ENCODE measurements at regions not wholly inside any gene's neighbourhood (a gene's known extent, or its start where the extent isn't known, plus 50 kb on each side); places are given as distances from the start of the nearest gene placed in this dataset.
"Not testable (repeated sequence)": the region's sequence is repeated elsewhere in the genome, so short reads cannot be mapped to it uniquely, and the experiment has no call there.

DNA sequence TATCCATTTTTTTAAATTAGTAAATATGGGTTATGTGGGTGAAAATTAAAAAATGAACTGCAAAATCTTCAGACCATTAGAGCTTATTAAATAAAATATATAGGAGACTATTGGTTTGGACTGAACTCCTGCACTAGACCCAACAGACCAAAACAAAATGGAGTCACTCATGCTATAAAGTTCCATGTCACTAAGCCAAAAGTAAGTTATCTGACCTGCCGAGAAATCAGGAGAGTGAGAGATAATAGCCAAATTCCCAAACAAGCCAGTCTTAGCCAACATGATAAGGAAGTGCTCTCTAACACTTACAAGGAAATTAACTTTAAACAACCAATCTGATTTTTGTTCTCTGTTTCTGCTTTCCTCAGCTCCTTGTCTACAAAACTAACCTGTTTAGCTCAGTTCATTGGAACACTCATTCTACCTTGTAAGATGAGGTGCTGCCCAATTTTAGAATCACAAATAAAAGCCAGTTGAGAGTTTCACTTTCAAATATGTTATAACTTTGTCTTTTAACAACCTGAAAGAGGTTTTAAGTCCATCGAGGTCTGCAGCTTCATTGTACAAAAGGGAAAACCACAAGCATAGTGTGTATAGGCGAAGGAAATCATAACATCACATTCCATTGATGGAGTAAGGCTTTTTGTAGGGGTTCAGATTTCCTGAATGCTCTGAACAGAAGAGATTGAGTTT, 220.5 kb downstream of the TENT5A start:
- no peak for DNase-seq (ENCODE audit: low read depth in 1 of 2, low spot score in 1 of 2)
- H3K27me3 ChIP-seq (ENCODE audit: insufficient read depth, poor library complexity, severe bottlenecking): no peaks in the 10 kb centered on the region
- TF ChIP-seq SPI1 (IDR thresholded peaks at IDR 0.05; ENCODE audit: borderline replicate concordance, low read depth): no peak
- no peak for TF ChIP-seq POLR2AphosphoS5 (IDR thresholded peaks at IDR 0.05; ENCODE audit: low read depth)
- TF ChIP-seq, protein P1, sequence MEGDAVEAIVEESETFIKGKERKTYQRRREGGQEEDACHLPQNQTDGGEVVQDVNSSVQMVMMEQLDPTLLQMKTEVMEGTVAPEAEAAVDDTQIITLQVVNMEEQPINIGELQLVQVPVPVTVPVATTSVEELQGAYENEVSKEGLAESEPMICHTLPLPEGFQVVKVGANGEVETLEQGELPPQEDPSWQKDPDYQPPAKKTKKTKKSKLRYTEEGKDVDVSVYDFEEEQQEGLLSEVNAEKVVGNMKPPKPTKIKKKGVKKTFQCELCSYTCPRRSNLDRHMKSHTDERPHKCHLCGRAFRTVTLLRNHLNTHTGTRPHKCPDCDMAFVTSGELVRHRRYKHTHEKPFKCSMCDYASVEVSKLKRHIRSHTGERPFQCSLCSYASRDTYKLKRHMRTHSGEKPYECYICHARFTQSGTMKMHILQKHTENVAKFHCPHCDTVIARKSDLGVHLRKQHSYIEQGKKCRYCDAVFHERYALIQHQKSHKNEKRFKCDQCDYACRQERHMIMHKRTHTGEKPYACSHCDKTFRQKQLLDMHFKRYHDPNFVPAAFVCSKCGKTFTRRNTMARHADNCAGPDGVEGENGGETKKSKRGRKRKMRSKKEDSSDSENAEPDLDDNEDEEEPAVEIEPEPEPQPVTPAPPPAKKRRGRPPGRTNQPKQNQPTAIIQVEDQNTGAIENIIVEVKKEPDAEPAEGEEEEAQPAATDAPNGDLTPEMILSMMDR (IDR thresholded peaks at IDR 0.05; ENCODE audit: insufficient read depth, low read length): no peak
- TF ChIP-seq, protein P2, sequence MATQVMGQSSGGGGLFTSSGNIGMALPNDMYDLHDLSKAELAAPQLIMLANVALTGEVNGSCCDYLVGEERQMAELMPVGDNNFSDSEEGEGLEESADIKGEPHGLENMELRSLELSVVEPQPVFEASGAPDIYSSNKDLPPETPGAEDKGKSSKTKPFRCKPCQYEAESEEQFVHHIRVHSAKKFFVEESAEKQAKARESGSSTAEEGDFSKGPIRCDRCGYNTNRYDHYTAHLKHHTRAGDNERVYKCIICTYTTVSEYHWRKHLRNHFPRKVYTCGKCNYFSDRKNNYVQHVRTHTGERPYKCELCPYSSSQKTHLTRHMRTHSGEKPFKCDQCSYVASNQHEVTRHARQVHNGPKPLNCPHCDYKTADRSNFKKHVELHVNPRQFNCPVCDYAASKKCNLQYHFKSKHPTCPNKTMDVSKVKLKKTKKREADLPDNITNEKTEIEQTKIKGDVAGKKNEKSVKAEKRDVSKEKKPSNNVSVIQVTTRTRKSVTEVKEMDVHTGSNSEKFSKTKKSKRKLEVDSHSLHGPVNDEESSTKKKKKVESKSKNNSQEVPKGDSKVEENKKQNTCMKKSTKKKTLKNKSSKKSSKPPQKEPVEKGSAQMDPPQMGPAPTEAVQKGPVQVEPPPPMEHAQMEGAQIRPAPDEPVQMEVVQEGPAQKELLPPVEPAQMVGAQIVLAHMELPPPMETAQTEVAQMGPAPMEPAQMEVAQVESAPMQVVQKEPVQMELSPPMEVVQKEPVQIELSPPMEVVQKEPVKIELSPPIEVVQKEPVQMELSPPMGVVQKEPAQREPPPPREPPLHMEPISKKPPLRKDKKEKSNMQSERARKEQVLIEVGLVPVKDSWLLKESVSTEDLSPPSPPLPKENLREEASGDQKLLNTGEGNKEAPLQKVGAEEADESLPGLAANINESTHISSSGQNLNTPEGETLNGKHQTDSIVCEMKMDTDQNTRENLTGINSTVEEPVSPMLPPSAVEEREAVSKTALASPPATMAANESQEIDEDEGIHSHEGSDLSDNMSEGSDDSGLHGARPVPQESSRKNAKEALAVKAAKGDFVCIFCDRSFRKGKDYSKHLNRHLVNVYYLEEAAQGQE (IDR thresholded peaks at IDR 0.05; ENCODE audit: insufficient replicate concordance, low read depth): no peak
- no peak for TF ChIP-seq GABPA (IDR thresholded peaks at IDR 0.05; ENCODE audit: low read depth)
- no peak overlapping the region for H3K27ac ChIP-seq (replicated peaks)
- H3K4me3 ChIP-seq (replicated peaks; ENCODE audit: insufficient read depth, low read length): no peak overlapping the region

DNA sequence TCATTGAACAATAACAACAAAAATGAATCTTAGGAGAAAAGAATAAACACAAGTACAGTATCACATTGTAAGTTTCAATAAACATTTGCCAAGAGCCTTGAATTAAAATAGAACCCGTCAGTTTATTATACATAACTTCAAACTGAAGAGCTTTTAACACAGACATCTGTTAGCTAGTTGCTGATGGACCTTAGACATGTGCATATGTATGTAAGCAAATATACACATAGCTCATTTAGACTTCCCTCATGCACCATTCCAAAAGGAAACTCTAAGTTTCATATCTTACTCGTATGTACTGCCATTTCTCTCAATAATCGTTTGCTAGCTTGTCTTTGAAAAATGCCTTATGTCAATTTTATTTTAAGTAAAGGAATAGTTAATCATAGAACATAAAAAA, 235.0 kb downstream of the TENT5A start:
- no peak overlapping the region for H3K4me3 ChIP-seq (replicated peaks; ENCODE audit: insufficient read depth, low read length)
- H3K27ac ChIP-seq (replicated peaks): no peak overlapping the region
- H3K27me3 ChIP-seq (ENCODE audit: insufficient read depth, poor library complexity, severe bottlenecking): no peaks in the 10 kb centered on the region
- TF ChIP-seq POLR2AphosphoS5 (IDR thresholded peaks at IDR 0.05; ENCODE audit: low read depth) (no peak), GABPA (IDR thresholded peaks at IDR 0.05; ENCODE audit: low read depth) (no peak), SPI1 (IDR thresholded peaks at IDR 0.05; ENCODE audit: borderline replicate concordance, low read depth) (no peak)
- TF ChIP-seq, protein P2 (IDR thresholded peaks at IDR 0.05; ENCODE audit: insufficient replicate concordance, low read depth): no peak
- TF ChIP-seq, protein P1 (IDR thresholded peaks at IDR 0.05; ENCODE audit: insufficient read depth, low read length): no peak
- no peak for DNase-seq (ENCODE audit: low read depth in 1 of 2, low spot score in 1 of 2)

DNA sequence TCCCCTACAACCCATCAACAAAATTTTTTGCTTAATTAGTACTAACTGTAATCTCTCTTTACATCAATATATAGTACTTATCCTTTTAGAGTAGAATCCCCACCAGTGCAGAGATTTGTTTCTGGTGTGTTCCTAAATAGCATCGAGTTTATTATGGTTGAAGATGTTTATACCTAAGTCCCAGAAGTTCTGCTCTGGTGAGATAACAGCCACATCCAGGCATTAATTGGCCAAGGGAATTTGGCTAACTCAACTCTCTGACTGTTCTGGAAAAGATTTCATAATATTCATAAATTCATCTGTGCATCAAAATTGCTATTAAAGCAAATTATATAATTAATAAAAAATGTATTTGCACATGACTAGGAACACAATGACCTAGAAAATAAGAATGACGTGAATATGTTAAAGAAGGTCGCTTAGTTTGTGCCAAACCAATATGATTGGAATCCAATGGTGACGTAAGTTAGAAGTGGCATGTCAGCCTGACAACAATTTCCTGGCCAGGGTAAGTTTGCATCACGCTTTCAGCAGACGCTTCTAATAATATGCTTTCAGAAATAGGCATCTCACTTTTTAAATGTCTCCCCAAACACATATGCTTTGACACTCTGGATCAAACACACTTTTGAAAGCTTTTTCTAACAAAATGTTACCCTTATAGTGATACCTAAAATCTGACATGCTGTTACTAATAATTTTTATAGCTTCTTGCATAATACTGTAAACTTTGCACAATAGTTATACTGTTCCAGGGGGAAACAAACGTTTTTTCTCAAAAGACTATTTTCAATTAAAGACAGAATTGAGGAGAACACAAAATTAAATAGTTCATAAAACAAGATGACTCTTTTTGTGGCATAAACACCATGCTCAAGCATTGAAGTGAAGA, 236.7 kb downstream of the TENT5A start:
- Histone ChIP-seq H3K27me3 (ENCODE audit: insufficient read depth, poor library complexity, severe bottlenecking) (no peaks in the 10 kb centered on the region), H3K4me3 (replicated peaks; ENCODE audit: insufficient read depth, low read length) (no peak overlapping the region), H3K27ac (replicated peaks) (no peak overlapping the region)
- TF ChIP-seq, protein P2 (IDR thresholded peaks at IDR 0.05; ENCODE audit: insufficient replicate concordance, low read depth): no peak
- no peak for TF ChIP-seq GABPA (IDR thresholded peaks at IDR 0.05; ENCODE audit: low read depth)
- TF ChIP-seq, protein P1 (IDR thresholded peaks at IDR 0.05; ENCODE audit: insufficient read depth, low read length): no peak
- no peak for TF ChIP-seq POLR2AphosphoS5 (IDR thresholded peaks at IDR 0.05; ENCODE audit: low read depth)
- no peak for TF ChIP-seq SPI1 (IDR thresholded peaks at IDR 0.05; ENCODE audit: borderline replicate concordance, low read depth)
- DNase-seq (ENCODE audit: low read depth in 1 of 2, low spot score in 1 of 2): no peak

DNA sequence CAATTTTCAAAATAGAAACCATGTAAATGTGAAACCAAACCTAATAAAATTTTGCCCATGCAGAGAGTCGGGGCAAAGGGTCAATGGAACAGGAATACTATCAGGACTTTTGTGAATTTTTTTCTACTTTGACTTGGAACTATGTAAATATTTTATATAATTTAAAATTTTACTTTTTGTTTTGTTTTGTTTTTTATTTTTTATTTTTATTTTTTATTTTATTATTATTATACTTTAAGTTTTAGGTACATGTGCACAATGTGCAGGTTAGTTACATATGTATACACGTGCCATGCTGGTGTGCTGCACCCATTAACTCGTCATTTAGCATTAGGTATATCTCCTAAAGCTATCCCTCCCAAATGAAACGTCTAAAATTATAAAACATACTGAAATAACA, 238.3 kb downstream of the TENT5A start:
- H3K27ac ChIP-seq (replicated peaks); DNase-seq (ENCODE audit: low read depth in 1 of 2, low spot score in 1 of 2); H3K27me3 ChIP-seq (ENCODE audit: insufficient read depth, poor library complexity, severe bottlenecking); H3K4me3 ChIP-seq (replicated peaks; ENCODE audit: insufficient read depth, low read length): not testable (repeated sequence)

Measured in HL-60 (cell line).